ENCODE measurements at regions not wholly inside any gene's neighbourhood (a gene's known extent, or its start where the extent isn't known, plus 50 kb on each side); places are given as distances from the start of the nearest gene placed in this dataset.

DNA sequence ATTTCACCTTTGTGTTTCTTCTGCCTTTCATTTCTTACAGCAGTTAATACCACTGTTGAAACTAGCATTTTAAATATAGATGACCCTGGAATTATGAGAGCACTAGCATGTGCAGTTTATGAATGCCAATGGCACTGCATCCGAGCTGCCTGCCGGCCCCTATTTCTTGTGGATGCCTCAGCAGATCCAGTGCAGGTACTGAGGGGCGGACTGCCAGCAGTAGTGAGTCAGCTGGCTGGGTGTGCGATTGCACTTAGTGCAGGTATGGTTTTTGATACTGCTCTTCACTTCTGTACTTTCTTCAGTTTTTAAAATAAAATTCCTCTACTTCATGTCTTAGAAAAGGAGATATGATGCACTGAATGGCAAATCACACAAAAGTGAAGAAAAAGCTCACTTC, 453.0 kb downstream of the DIPK2A start:
- CTCF ChIA-PET: no interaction called here
- POLR2A ChIA-PET: no interaction called here
- TF ChIP-seq ELF4 (IDR thresholded peaks at IDR 0.05) (no peak), ZNF384 (IDR thresholded peaks at IDR 0.05) (no peak)

GRCh38 chr3:144426366-144426765, 454.7 kb downstream of the DIPK2A start:
- POLR2A ChIA-PET: no interaction called here
- TF ChIP-seq ZNF384 (IDR thresholded peaks at IDR 0.05) (no peak), L3MBTL2 (conservative IDR thresholded peaks at IDR 0.05) (no peak), ARNT (IDR thresholded peaks at IDR 0.05) (no peak), LEF1 (IDR thresholded peaks at IDR 0.05; ENCODE audit: borderline replicate concordance) (no peak), SP1 (IDR thresholded peaks at IDR 0.05) (no peak), ELF4 (IDR thresholded peaks at IDR 0.05) (no peak), PKNOX1 (IDR thresholded peaks at IDR 0.05) (no peak), HDGF (IDR thresholded peaks at IDR 0.05; ENCODE audit: borderline replicate concordance) (no peak), FOXM1 (IDR thresholded peaks at IDR 0.05; ENCODE audit: borderline replicate concordance) (no peak), SUZ12 (IDR thresholded peaks at IDR 0.05) (no peak), TARDBP (IDR thresholded peaks at IDR 0.05) (no peak), BHLHE40 (IDR thresholded peaks at IDR 0.05; ENCODE audit: borderline replicate concordance) (no peak), FOXK2 (IDR thresholded peaks at IDR 0.05) (no peak), CTBP1 (IDR thresholded peaks at IDR 0.05; ENCODE audit: borderline replicate concordance) (no peak), FOXA1 (IDR thresholded peaks at IDR 0.05) (no peak), NFRKB (IDR thresholded peaks at IDR 0.05) (no peak)
- CTCF ChIA-PET: interaction anchor here (0.7 kb wide), 1 partner anchor 395 kb away, joined by 3 read pairs; no protein-coding TSS in a partner anchor
- no peak for DNase-seq (ENCODE audit: extremely low spot score)

More for the DNA sequence above, 453.0 kb downstream of the DIPK2A start:
- DNase-seq (ENCODE audit: extremely low spot score): no peak

- no peak for DNase-seq (ENCODE audit: extremely low spot score)
- TF ChIP-seq PKNOX1 (IDR thresholded peaks at IDR 0.05): no peak
- no peak for TF ChIP-seq SUZ12 (IDR thresholded peaks at IDR 0.05)
- TF ChIP-seq TARDBP (IDR thresholded peaks at IDR 0.05): no peak
- TF ChIP-seq NFRKB (IDR thresholded peaks at IDR 0.05): no peak
- no peak for TF ChIP-seq ELF4 (IDR thresholded peaks at IDR 0.05)
- TF ChIP-seq ZNF384 (IDR thresholded peaks at IDR 0.05): no peak
- ChIA-PET CTCF (no interaction called here), POLR2A (no interaction called here)
These were observed 455.3 kb downstream of the DIPK2A start for GRCh38 chr3:144426967-144427366.

DNA sequence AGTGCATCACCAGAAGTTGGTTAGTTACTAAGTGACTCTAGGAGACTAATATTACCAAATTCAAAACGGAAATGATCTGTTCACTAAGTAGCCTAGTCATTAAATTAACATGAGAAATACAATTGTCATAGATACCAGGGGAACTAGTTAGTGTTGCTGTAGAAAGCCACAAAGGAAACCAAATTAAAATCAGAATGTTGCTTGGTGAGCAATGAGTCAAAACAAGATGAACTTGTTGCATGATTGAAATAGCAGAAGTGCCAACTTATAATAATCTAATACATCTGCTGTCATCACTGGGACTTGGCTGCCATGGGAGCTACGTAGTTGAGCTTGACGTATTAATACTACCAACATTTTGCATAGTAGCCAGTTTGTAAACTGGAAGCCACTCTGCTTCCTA, 458.1 kb downstream of the DIPK2A start:
- TF ChIP-seq HDGF (IDR thresholded peaks at IDR 0.05; ENCODE audit: borderline replicate concordance) (no peak), FOXM1 (IDR thresholded peaks at IDR 0.05; ENCODE audit: borderline replicate concordance) (no peak), LEF1 (IDR thresholded peaks at IDR 0.05; ENCODE audit: borderline replicate concordance) (no peak), FOXA1 (IDR thresholded peaks at IDR 0.05) (no peak), ZNF384 (IDR thresholded peaks at IDR 0.05) (no peak), SUZ12 (IDR thresholded peaks at IDR 0.05) (no peak), BHLHE40 (IDR thresholded peaks at IDR 0.05; ENCODE audit: borderline replicate concordance) (no peak), FOXK2 (IDR thresholded peaks at IDR 0.05) (no peak), PKNOX1 (IDR thresholded peaks at IDR 0.05) (no peak), SP1 (IDR thresholded peaks at IDR 0.05) (no peak), ARNT (IDR thresholded peaks at IDR 0.05) (no peak), L3MBTL2 (conservative IDR thresholded peaks at IDR 0.05) (no peak), CTBP1 (IDR thresholded peaks at IDR 0.05; ENCODE audit: borderline replicate concordance) (no peak), NFRKB (IDR thresholded peaks at IDR 0.05) (no peak)
- ChIA-PET POLR2A (no interaction called here), CTCF (no interaction called here)
- DNase-seq (ENCODE audit: extremely low spot score): no peak

DNA sequence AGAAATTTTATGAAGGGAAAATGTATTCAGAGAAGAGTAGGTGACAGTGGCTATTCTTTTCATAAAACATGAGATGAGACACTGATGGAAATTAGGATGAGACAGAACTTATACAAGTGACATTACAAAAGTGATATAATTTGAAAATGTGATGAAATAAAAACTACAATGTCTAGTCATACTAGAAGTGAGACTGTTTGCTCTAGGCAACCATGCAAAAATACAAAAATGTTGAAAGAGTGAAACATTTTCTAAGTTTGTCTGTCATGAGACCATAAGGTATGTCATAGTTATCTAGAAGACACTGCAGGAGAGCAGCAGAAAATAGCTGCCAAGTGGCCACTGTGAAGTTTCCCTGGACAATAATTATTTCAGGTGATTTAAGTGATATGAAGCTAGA, 459.5 kb downstream of the DIPK2A start:
- ChIA-PET CTCF (no interaction called here), POLR2A (no interaction called here)
- no peak for DNase-seq (ENCODE audit: extremely low spot score)
- TF ChIP-seq ELF4 (IDR thresholded peaks at IDR 0.05): no peak
- TF ChIP-seq NFRKB (IDR thresholded peaks at IDR 0.05): no peak
- no peak for TF ChIP-seq FOXK2 (IDR thresholded peaks at IDR 0.05)
- TF ChIP-seq LEF1 (IDR thresholded peaks at IDR 0.05; ENCODE audit: borderline replicate concordance): no peak
- no peak for TF ChIP-seq FOXM1 (IDR thresholded peaks at IDR 0.05; ENCODE audit: borderline replicate concordance)

- TF ChIP-seq FOXA1 (IDR thresholded peaks at IDR 0.05) (no peak), L3MBTL2 (conservative IDR thresholded peaks at IDR 0.05) (no peak), PKNOX1 (IDR thresholded peaks at IDR 0.05) (no peak), SP1 (IDR thresholded peaks at IDR 0.05) (no peak), FOXM1 (IDR thresholded peaks at IDR 0.05; ENCODE audit: borderline replicate concordance) (no peak), BHLHE40 (IDR thresholded peaks at IDR 0.05; ENCODE audit: borderline replicate concordance) (no peak), ZNF384 (IDR thresholded peaks at IDR 0.05) (no peak), FOXK2 (IDR thresholded peaks at IDR 0.05) (no peak), LEF1 (IDR thresholded peaks at IDR 0.05; ENCODE audit: borderline replicate concordance) (no peak), NFRKB (IDR thresholded peaks at IDR 0.05) (no peak)
- CTCF ChIA-PET: no interaction called here
- POLR2A ChIA-PET: no interaction called here
- no peak for DNase-seq (ENCODE audit: extremely low spot score)
These were observed 461.4 kb downstream of the DIPK2A start for GRCh38 chr3:144433006-144433405.
